Stimulated activated CD4-positive, alpha-beta T cell treated with anti-CD3 and anti-CD28 coated beads, TNF-alpha, amount 100 ng/mL, for 48 hours (primary cell): ENCODE measurements at regions not wholly inside any gene's neighbourhood (a gene's known extent, or its start where the extent isn't known, plus 50 kb on each side); places are given as distances from the start of the nearest gene placed in this dataset.
"Not testable (repeated sequence)": the region's sequence is repeated elsewhere in the genome, so short reads cannot be mapped to it uniquely, and the experiment has no call there.

ENCODE experiments used
- DNase-seq, 3 donors: peaks; one replicate each; pipeline ENCODE4 v3.0.0-alpha.2; 2020; ENCODE audit warnings: low read depth in 3 of 3

DNA sequence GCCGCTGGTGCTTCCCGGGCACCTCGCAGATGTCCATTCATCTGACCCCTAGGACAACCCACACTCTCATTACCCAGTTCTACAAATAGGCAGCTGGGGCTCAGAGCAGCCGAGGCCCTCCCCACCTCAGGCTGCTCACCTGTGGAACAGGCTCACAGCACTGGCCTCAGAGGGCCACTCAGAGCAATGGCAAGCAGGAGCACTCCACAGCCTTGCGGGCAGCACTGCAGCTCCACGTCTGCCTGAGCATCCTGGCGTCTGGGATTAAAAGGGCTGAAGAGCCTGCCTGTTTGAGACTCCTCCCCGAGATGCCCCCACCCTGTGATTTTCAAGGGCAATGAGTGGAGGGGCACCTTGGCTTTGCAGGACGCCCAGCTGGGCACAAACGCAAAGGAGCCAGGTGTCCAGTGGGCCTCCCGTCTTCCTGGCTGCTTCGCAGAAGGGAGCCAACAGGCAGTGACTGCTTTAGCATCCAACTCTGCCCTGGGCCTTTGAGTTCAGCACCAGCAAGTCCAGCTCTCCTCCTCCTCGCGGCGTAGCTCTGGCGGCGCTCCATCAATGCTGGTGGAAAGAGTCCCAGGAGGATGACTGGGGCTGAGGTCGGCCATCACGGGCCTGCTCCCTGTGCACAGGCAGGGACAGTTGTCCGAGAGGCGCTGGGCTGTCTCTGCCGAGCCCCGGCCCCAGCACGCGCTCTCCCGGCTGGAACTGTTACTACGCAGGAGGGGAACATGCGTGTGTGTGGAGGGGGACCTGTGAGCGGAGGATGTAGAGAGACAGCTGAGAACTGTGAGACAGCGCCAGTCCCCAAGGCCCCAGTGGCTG is 297.2 kb downstream of the NDUFA10 start:
- no peak for DNase-seq

DNA sequence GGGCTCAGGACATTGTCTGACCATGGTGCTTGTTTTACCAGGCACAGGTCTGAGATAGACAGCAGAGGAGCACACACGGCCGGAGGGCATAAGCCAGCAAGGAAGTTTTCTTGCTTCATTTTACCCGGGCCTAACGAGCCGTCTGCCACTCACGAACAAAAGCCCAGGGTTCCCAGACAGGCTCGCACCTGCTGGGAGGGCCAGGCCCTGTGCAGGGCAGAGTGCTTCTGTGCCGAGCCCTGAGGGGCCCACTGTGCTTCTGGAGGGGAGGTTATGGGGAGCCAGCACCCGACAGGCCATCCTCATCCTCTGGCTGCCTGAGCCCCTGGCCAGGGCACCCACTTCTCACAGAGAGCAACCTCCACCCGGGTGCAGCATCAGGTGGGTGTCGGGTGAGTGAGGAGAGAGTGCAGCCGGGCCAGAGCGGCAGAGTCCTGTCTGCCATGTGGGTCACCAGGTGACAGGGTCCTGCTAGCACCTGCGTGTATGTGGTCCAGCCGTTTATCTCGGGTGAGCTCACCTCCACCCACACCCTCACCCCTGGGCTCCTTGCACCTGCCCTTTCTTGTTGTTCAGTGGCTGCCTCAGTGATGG is 297.9 kb downstream of the NDUFA10 start:
- no peak for DNase-seq

DNA sequence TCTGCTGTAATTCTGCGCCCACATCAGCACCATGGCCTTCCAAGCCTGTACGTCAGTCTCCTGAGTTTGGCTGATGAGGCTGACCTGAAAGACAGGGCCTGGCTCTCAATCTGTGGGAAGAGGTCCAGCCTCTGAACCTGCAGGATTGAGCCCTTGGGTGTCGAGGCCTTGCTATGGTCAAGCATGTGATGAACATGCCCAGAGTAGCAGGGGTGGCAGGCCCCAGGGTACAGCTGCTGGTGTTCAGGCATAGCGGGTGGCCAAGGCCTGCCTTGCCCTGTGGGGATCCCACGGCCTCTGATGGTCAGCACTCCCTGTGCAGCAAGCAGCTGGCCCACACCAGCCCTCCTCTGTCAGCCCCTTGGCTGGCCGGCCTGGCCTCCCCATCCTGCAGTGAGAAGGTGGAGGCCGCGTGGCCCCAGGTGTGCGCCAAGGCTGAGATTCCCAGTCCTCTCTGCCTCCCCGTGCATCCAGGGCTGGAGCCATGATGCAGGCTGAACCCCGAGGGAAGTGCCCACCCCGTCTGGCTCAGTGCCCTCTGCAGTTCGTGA is 298.4 kb downstream of the NDUFA10 start:
- no peak for DNase-seq

GRCh38 chr2:239726091-239726591 is 299.0 kb downstream of the NDUFA10 start:
- no peak for DNase-seq

GRCh38 chr2:239725551-239725890 is 299.6 kb downstream of the NDUFA10 start:
- DNase-seq, result no peak

- no peak for DNase-seq
Measured at GRCh38 chr2:239724851-239725550, 300.1 kb downstream of the NDUFA10 start.

- DNase-seq, result no peak
Measured at GRCh38 chr2:239724194-239724849, 300.8 kb downstream of the NDUFA10 start.

- DNase-seq, result no peak
Measured at GRCh38 chr2:239723486-239724193, 301.5 kb downstream of the NDUFA10 start.

GRCh38 chr2:239722760-239723470 is 302.2 kb downstream of the NDUFA10 start:
- no peak for DNase-seq

- no peak for DNase-seq
Measured at GRCh38 chr2:239721991-239722759, 303.0 kb downstream of the NDUFA10 start.

DNA sequence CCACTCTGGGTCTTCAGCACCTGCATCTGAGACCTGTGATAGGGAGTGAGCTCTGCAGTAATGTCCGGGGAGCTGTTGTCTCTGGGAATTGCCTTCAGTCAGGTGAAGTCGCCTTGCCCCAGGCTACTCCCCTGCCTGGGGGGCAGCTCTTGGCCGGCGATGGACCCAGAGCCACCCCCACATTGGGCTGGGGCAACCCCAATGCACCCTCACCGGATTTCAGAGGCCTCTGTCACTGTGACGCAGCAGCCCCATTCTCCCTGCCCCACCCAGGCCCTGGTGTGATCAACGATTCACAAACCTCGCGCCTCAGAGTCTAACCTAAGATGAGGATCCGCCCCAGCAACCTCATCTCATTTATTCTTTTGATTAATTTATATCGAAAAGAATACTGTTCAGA is 303.6 kb downstream of the NDUFA10 start:
- DNase-seq, result no peak

- DNase-seq, result no peak
Measured at GRCh38 chr2:239720361-239721360, 304.5 kb downstream of the NDUFA10 start.

- no peak for DNase-seq
Measured at GRCh38 chr2:239719791-239720360, 305.3 kb downstream of the NDUFA10 start.

- not testable (repeated sequence) for DNase-seq
Measured at GRCh38 chr2:239718991-239719390, 306.2 kb downstream of the NDUFA10 start.

DNA sequence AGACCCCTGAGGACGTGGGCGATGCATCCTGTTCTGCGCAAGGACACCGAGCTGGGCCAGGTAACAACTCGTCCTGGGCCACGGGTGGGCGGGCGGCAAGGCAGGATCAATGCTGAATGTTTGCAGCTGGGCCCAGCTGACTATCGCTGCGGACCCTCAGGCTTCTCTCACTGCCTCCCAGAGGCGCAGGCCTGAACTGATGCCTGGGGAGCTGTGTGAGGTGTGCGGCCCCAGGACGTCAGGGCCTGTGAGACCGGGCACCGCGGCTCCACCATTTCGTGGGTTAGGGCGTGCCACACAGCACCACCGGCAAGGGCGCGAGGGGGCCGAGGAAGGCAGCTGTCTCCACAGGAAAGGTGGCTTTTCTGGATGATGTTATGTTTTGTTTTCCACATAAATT is 307.4 kb downstream of the NDUFA10 start:
- no peak for DNase-seq

DNA sequence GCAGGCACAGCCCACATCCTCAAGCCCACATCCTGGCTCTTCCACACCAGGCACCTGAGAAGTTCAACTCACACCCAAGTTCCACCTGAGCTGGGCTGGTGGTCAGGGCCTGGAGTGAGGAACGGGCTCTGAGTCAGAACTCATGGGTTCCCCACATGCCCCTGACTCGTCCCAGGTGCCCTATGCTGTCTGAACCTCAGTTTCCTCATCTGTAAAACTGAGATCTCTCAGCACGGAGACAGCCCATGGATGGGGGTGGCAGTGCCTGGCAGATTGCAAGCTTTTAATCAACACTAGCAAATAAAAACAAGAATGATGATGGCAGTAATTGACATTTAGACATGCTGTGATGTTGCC is 307.8 kb downstream of the NDUFA10 start:
- DNase-seq, result no peak

GRCh38 chr2:239716536-239717318 is 308.4 kb downstream of the NDUFA10 start:
- DNase-seq, result no peak

GRCh38 chr2:239716009-239716408 is 309.1 kb downstream of the NDUFA10 start:
- DNase-seq, result no peak
